ENCODE measurements at regions not wholly inside any gene's neighbourhood (a gene's known extent, or its start where the extent isn't known, plus 50 kb on each side); places are given as distances from the start of the nearest gene placed in this dataset.

- no peaks in the 10 kb centered on the region for H3K27me3 ChIP-seq
- TF ChIP-seq CTCF (IDR thresholded peaks at IDR 0.05; ENCODE audit: low read depth, low read length): no peak
- no peaks in the 10 kb centered on the region for H3K9me3 ChIP-seq (ENCODE audit: low read depth)
- no peak for DNase-seq (ENCODE audit: low read depth in 1 of 2, low spot score in 1 of 2)
- no peaks in the 10 kb centered on the region for H3K36me3 ChIP-seq
- H3K4me3 ChIP-seq: no peak overlapping the region
- no peaks in the 10 kb centered on the region for H3K4me1 ChIP-seq (ENCODE audit: low read depth)
- no peak overlapping the region for H3K27ac ChIP-seq
Observed at GRCh38 chr15:95226835-95227234, 995.5 kb downstream of the MCTP2 start.

GRCh38 chr15:95227235-95227634 lies 995.9 kb downstream of the MCTP2 start:
- Histone ChIP-seq H3K36me3 (no peaks in the 10 kb centered on the region), H3K4me1 (ENCODE audit: low read depth) (no peaks in the 10 kb centered on the region), H3K9me3 (ENCODE audit: low read depth) (no peaks in the 10 kb centered on the region), H3K4me3 (no peak overlapping the region), H3K27me3 (no peaks in the 10 kb centered on the region), H3K27ac (no peak overlapping the region)
- no peak for TF ChIP-seq CTCF (IDR thresholded peaks at IDR 0.05; ENCODE audit: low read depth, low read length)
- no peak for DNase-seq (ENCODE audit: low read depth in 1 of 2, low spot score in 1 of 2)

GRCh38 chr15:95228856-95229555 lies 997.6 kb downstream of the MCTP2 start:
- no peak for TF ChIP-seq CTCF (IDR thresholded peaks at IDR 0.05; ENCODE audit: low read depth, low read length)
- Histone ChIP-seq H3K4me3 (no peak overlapping the region), H3K4me1 (ENCODE audit: low read depth) (no peaks in the 10 kb centered on the region), H3K36me3 (no peaks in the 10 kb centered on the region), H3K27ac (no peak overlapping the region), H3K27me3 (no peaks in the 10 kb centered on the region), H3K9me3 (ENCODE audit: low read depth) (no peaks in the 10 kb centered on the region)
- DNase-seq (ENCODE audit: low read depth in 1 of 2, low spot score in 1 of 2): no peak

- TF ChIP-seq CTCF (IDR thresholded peaks at IDR 0.05; ENCODE audit: low read depth, low read length): no peak
- H3K4me1 ChIP-seq (ENCODE audit: low read depth): no peaks in the 10 kb centered on the region
- no peak overlapping the region for H3K27ac ChIP-seq
- no peaks in the 10 kb centered on the region for H3K27me3 ChIP-seq
- no peaks in the 10 kb centered on the region for H3K36me3 ChIP-seq
- DNase-seq (ENCODE audit: low read depth in 1 of 2, low spot score in 1 of 2): no peak
- no peak overlapping the region for H3K4me3 ChIP-seq
- H3K9me3 ChIP-seq (ENCODE audit: low read depth): no peaks in the 10 kb centered on the region
Observed at GRCh38 chr15:95235033-95235432, 1003.7 kb downstream of the MCTP2 start.

- H3K4me1 ChIP-seq (ENCODE audit: low read depth): no peaks in the 10 kb centered on the region
- TF ChIP-seq CTCF (IDR thresholded peaks at IDR 0.05; ENCODE audit: low read depth, low read length): no peak
- H3K27ac ChIP-seq: no peak overlapping the region
- peak in 1 of 2 donors; percentile 89 for DNase-seq (ENCODE audit: low read depth in 1 of 2, low spot score in 1 of 2)
- H3K36me3 ChIP-seq: no peaks in the 10 kb centered on the region
- no peaks in the 10 kb centered on the region for H3K27me3 ChIP-seq
- H3K9me3 ChIP-seq (ENCODE audit: low read depth): no peaks in the 10 kb centered on the region
- no peak overlapping the region for H3K4me3 ChIP-seq
Observed at GRCh38 chr15:95247071-95247984, 1016.0 kb downstream of the MCTP2 start.

All from cardiac muscle cell (in vitro differentiated cells and primary cell).